ENCODE measurements at regions not wholly inside any gene's neighbourhood (a gene's known extent, or its start where the extent isn't known, plus 50 kb on each side); places are given as distances from the start of the nearest gene placed in this dataset.

GRCh38 chr10:43012578-43012977 is 64.3 kb upstream of the RET start:
- DNase-seq = no peak

- no peak for DNase-seq
Observed at GRCh38 chr10:43013065-43013464, 63.8 kb upstream of the RET start.

- DNase-seq = no peak
Observed at GRCh38 chr10:43024524-43024923, 52.3 kb upstream of the RET start.

GRCh38 chr10:43024942-43025700 is 51.7 kb upstream of the RET start:
- DNase-seq = no peak

- no peak for DNase-seq
Observed at GRCh38 chr10:43026039-43026973, 50.6 kb upstream of the RET start.

All from effector CD8-positive, alpha-beta T cell (primary cell).